Muscle layer of colon (tissue), 2 donors: ENCODE measurements at regions not wholly inside any gene's neighbourhood (a gene's known extent, or its start where the extent isn't known, plus 50 kb on each side); places are given as distances from the start of the nearest gene placed in this dataset.

Experiments used
- H3K27ac ChIP-seq: one replicate; pipeline ENCODE4 v1.7.0; 2013; ENCODE audit warnings: low read depth, mild to moderate bottlenecking, low read length, moderate library complexity
- H3K27me3 ChIP-seq, 2 donors: one replicate each; pipeline ENCODE4 v1.7.0; 2013; ENCODE audit warnings: low read length in 2 of 2, mild to moderate bottlenecking in 2 of 2; ENCODE audit not compliant: insufficient read depth in 2 of 2, control insufficient read depth in 1 of 2
- H3K36me3 ChIP-seq: one replicate; pipeline ENCODE4 v1.7.0; 2013; ENCODE audit warnings: mild to moderate bottlenecking, low read length; ENCODE audit not compliant: insufficient read depth
- H3K4me1 ChIP-seq: one replicate; pipeline ENCODE4 v1.7.0; 2013; ENCODE audit warnings: mild to moderate bottlenecking, low read length; ENCODE audit not compliant: insufficient read depth
- H3K4me3 ChIP-seq, 2 donors: one replicate each; pipeline ENCODE4 v1.7.0; 2013; ENCODE audit warnings: low read length in 2 of 2, low read depth in 1 of 2, mild to moderate bottlenecking in 1 of 2, moderate library complexity in 1 of 2
- H3K9ac ChIP-seq: one replicate; pipeline ENCODE4 v1.7.0; 2013; ENCODE audit warnings: low read length
- H3K9me3 ChIP-seq: one replicate; pipeline ENCODE4 v1.7.0; 2013; ENCODE audit warnings: mild to moderate bottlenecking, low read length
- donor health status: abdominal sarcoma.
- donor health status: Adenocarcinoma of cecum.

- no peaks in the 10 kb centered on the region for H3K27me3 ChIP-seq
- no peak overlapping the region for H3K4me3 ChIP-seq
- H3K27ac ChIP-seq = no peak overlapping the region
- no peak overlapping the region for H3K9ac ChIP-seq
- no peaks in the 10 kb centered on the region for H3K9me3 ChIP-seq
- H3K4me1 ChIP-seq = no peaks in the 10 kb centered on the region
- no peaks in the 10 kb centered on the region for H3K36me3 ChIP-seq
These were observed 873.4 kb upstream of the CDH8 start for GRCh38 chr16:62909597-62909996.

- Histone ChIP-seq H3K36me3 (no peaks in the 10 kb centered on the region), H3K27me3 (no peaks in the 10 kb centered on the region), H3K4me1 (no peaks in the 10 kb centered on the region), H3K27ac (no peak overlapping the region), H3K9me3 (no peaks in the 10 kb centered on the region), H3K9ac (no peak overlapping the region), H3K4me3 (no peak overlapping the region)
These were observed 871.3 kb upstream of the CDH8 start for GRCh38 chr16:62907562-62907961.

GRCh38 chr16:62903961-62904502, 867.8 kb upstream of the CDH8 start:
- Histone ChIP-seq H3K36me3 (no peaks in the 10 kb centered on the region), H3K4me3 (no peak overlapping the region), H3K9me3 (no peaks in the 10 kb centered on the region), H3K27ac (no peak overlapping the region), H3K27me3 (no peaks in the 10 kb centered on the region), H3K9ac (no peak overlapping the region), H3K4me1 (no peaks in the 10 kb centered on the region)

- Histone ChIP-seq H3K9me3 (no peaks in the 10 kb centered on the region), H3K4me3 (no peak overlapping the region), H3K36me3 (no peaks in the 10 kb centered on the region), H3K27me3 (no peaks in the 10 kb centered on the region), H3K9ac (no peak overlapping the region), H3K27ac (no peak overlapping the region), H3K4me1 (no peaks in the 10 kb centered on the region)
These were observed 863.5 kb upstream of the CDH8 start for GRCh38 chr16:62899737-62900136.

- Histone ChIP-seq H3K27ac (no peak overlapping the region), H3K4me1 (peaks cover under 1% of the 10 kb centered on the region), H3K27me3 (no peaks in the 10 kb centered on the region), H3K9ac (no peak overlapping the region), H3K36me3 (no peaks in the 10 kb centered on the region), H3K9me3 (no peaks in the 10 kb centered on the region), H3K4me3 (no peak overlapping the region)
These were observed 852.9 kb upstream of the CDH8 start for GRCh38 chr16:62889097-62889496.

- H3K9ac ChIP-seq = no peak overlapping the region
- H3K9me3 ChIP-seq = no peaks in the 10 kb centered on the region
- H3K36me3 ChIP-seq = no peaks in the 10 kb centered on the region
- H3K4me1 ChIP-seq = peaks cover 6% of the 10 kb centered on the region
- H3K4me3 ChIP-seq = no peak overlapping the region
- H3K27ac ChIP-seq = no peak overlapping the region
- H3K27me3 ChIP-seq = no peaks in the 10 kb centered on the region
These were observed 847.3 kb upstream of the CDH8 start for GRCh38 chr16:62883509-62883908.

GRCh38 chr16:62882552-62883221, 846.4 kb upstream of the CDH8 start:
- Histone ChIP-seq H3K36me3 (no peaks in the 10 kb centered on the region), H3K4me3 (no peak overlapping the region), H3K27ac (no peak overlapping the region), H3K4me1 (peaks cover 6% of the 10 kb centered on the region), H3K9ac (no peak overlapping the region), H3K27me3 (no peaks in the 10 kb centered on the region), H3K9me3 (no peaks in the 10 kb centered on the region)

- peaks cover 23% of the 10 kb centered on the region for H3K4me1 ChIP-seq
- H3K36me3 ChIP-seq = no peaks in the 10 kb centered on the region
- peak overlapping the region; percentile 67 for H3K27ac ChIP-seq
- no peaks in the 10 kb centered on the region for H3K27me3 ChIP-seq
- H3K9me3 ChIP-seq = no peaks in the 10 kb centered on the region
- no peak overlapping the region for H3K9ac ChIP-seq
- no peak overlapping the region for H3K4me3 ChIP-seq
These were observed 839.9 kb upstream of the CDH8 start for GRCh38 chr16:62876133-62876532.

- H3K36me3 ChIP-seq = no peaks in the 10 kb centered on the region
- H3K4me1 ChIP-seq = peaks cover 33% of the 10 kb centered on the region
- no peak overlapping the region for H3K4me3 ChIP-seq
- H3K27me3 ChIP-seq = no peaks in the 10 kb centered on the region
- H3K9me3 ChIP-seq = no peaks in the 10 kb centered on the region
- H3K9ac ChIP-seq = no peak overlapping the region
- H3K27ac ChIP-seq = no peak overlapping the region
These were observed 836.1 kb upstream of the CDH8 start for GRCh38 chr16:62872339-62872738.

- Histone ChIP-seq H3K27ac (no peak overlapping the region), H3K36me3 (no peaks in the 10 kb centered on the region), H3K4me3 (no peak overlapping the region), H3K4me1 (peaks cover 17% of the 10 kb centered on the region), H3K9me3 (peaks cover 3% of the 10 kb centered on the region), H3K9ac (no peak overlapping the region), H3K27me3 (no peaks in the 10 kb centered on the region)
These were observed 834.3 kb upstream of the CDH8 start for GRCh38 chr16:62870554-62870953.

GRCh38 chr16:62869837-62870236, 833.6 kb upstream of the CDH8 start:
- Histone ChIP-seq H3K9ac (no peak overlapping the region), H3K4me3 (no peak overlapping the region), H3K9me3 (peaks cover 3% of the 10 kb centered on the region), H3K27me3 (no peaks in the 10 kb centered on the region), H3K4me1 (peaks cover 10% of the 10 kb centered on the region), H3K36me3 (no peaks in the 10 kb centered on the region), H3K27ac (no peak overlapping the region)

- Histone ChIP-seq H3K4me1 (no peaks in the 10 kb centered on the region), H3K9me3 (peaks cover 3% of the 10 kb centered on the region), H3K36me3 (no peaks in the 10 kb centered on the region), H3K4me3 (no peak overlapping the region), H3K27ac (no peak overlapping the region), H3K9ac (no peak overlapping the region), H3K27me3 (no peaks in the 10 kb centered on the region)
These were observed 826.9 kb upstream of the CDH8 start for GRCh38 chr16:62863139-62863538.
